ENCODE measurements at regions not wholly inside any gene's neighbourhood (a gene's known extent, or its start where the extent isn't known, plus 50 kb on each side); places are given as distances from the start of the nearest gene placed in this dataset.

- Histone ChIP-seq H3K79me2 (ENCODE audit: insufficient read depth, low read length) (no peaks in the 10 kb centered on the region), H3K4me3 (replicated peaks in 1 of 2; ENCODE audit: low read depth in 1 of 2, low read length in 2 of 2) (no peak overlapping the region), H3K4me1 (ENCODE audit: control insufficient read depth in 1 of 2, insufficient read depth in 2 of 2, low read length in 2 of 2) (no peaks in the 10 kb centered on the region), H3K36me3 (ENCODE audit: control insufficient read depth in 1 of 2, insufficient read depth in 2 of 2, low read length in 2 of 2) (no peaks in the 10 kb centered on the region), H3K4me2 (ENCODE audit: low read length) (no peak overlapping the region), H3K9me2 (ENCODE audit: insufficient read depth) (no peaks in the 10 kb centered on the region), H3K27me3 (ENCODE audit: insufficient read depth, low read length) (peaks cover 24% of the 10 kb centered on the region), H4K20me1 (ENCODE audit: insufficient read depth) (no peaks in the 10 kb centered on the region), H3K27ac (ENCODE audit: low read depth, low read length) (no peak overlapping the region), H2AFZ (ENCODE audit: low read depth, low read length, poor library complexity, severe bottlenecking) (no peak overlapping the region), H3K9me3 (ENCODE audit: control insufficient read depth in 1 of 2, insufficient read depth in 1 of 2, low read depth in 1 of 2, low read length in 2 of 2) (no peaks in the 10 kb centered on the region), H3K9ac (ENCODE audit: low read length) (no peak overlapping the region)
- ChIA-PET POLR2A (no interaction called here), CTCF (no interaction called here), RAD21 (ENCODE audit: low non-redundant PET in 1 of 2, low total read pairs in 2 of 2, uncharacterized antibody in 2 of 2, unreplicated experiment in 2 of 2) (no interaction called here)
- DNase-seq (ENCODE audit: low read depth, low spot score): no peak
- ATAC-seq: no peak
- TF ChIP-seq ZFX (IDR thresholded peaks at IDR 0.05): no peak
- no peak for TF ChIP-seq MAX (IDR thresholded peaks at IDR 0.05)
- no peak for TF ChIP-seq SIN3A (IDR thresholded peaks at IDR 0.05; ENCODE audit: low read depth)
- TF ChIP-seq ELF1 (IDR thresholded peaks at IDR 0.05; ENCODE audit: borderline replicate concordance, low read depth): no peak
- no peak for TF ChIP-seq EZH2 (IDR thresholded peaks at IDR 0.05)
- TF ChIP-seq SRF (IDR thresholded peaks at IDR 0.05; ENCODE audit: low read depth): no peak
- TF ChIP-seq FOSL1 (IDR thresholded peaks at IDR 0.05; ENCODE audit: low read depth): no peak
- no TSS peak for BruUV-seq (replicated peaks)
- intact Hi-C loops (cut with micrococcal nuclease): no loop called here
Measured at GRCh38 chr1:38487396-38487795, 372.2 kb downstream of the RRAGC start.

- RAD21 ChIA-PET (ENCODE audit: low non-redundant PET in 1 of 2, low total read pairs in 2 of 2, uncharacterized antibody in 2 of 2, unreplicated experiment in 2 of 2): no interaction called here
- no peak overlapping the region for H2AFZ ChIP-seq (ENCODE audit: low read depth, low read length, poor library complexity, severe bottlenecking)
Measured at GRCh38 chr1:38486085-38486484, 373.5 kb downstream of the RRAGC start.

More at GRCh38 chr1:38486085-38486484, 373.5 kb downstream of the RRAGC start:
- H3K79me2 ChIP-seq (ENCODE audit: insufficient read depth, low read length): no peaks in the 10 kb centered on the region
- no peak for DNase-seq (ENCODE audit: low read depth, low spot score)
- peaks cover 24% of the 10 kb centered on the region for H3K27me3 ChIP-seq (ENCODE audit: insufficient read depth, low read length)
- ChIA-PET POLR2A (no interaction called here), CTCF (no interaction called here)
- no peaks in the 10 kb centered on the region for H3K9me3 ChIP-seq (ENCODE audit: control insufficient read depth in 1 of 2, insufficient read depth in 1 of 2, low read depth in 1 of 2, low read length in 2 of 2)
- intact Hi-C loops (cut with micrococcal nuclease): no loop called here
- H3K4me3 ChIP-seq (replicated peaks in 1 of 2; ENCODE audit: low read depth in 1 of 2, low read length in 2 of 2): no peak overlapping the region
- BruUV-seq (replicated peaks): no TSS peak
- H3K4me2 ChIP-seq (ENCODE audit: low read length): no peak overlapping the region
- no peaks in the 10 kb centered on the region for H3K9me2 ChIP-seq (ENCODE audit: insufficient read depth)
- no peak overlapping the region for H3K27ac ChIP-seq (ENCODE audit: low read depth, low read length)
- ATAC-seq: no peak
- no peak for TF ChIP-seq EZH2phosphoT487 (IDR thresholded peaks at IDR 0.05; ENCODE audit: borderline replicate concordance)
- TF ChIP-seq EGR1 (IDR thresholded peaks at IDR 0.05; ENCODE audit: low read depth): no peak
- no peak for TF ChIP-seq ATF3 (IDR thresholded peaks at IDR 0.05)
- TF ChIP-seq SIN3A (IDR thresholded peaks at IDR 0.05; ENCODE audit: low read depth): no peak
- TF ChIP-seq REST (IDR thresholded peaks at IDR 0.05; ENCODE audit: low read depth): no peak
- TF ChIP-seq JUND (IDR thresholded peaks at IDR 0.05): no peak
- TF ChIP-seq CBX3 (IDR thresholded peaks at IDR 0.05; ENCODE audit: low read depth): no peak
- TF ChIP-seq RAD21 (IDR thresholded peaks at IDR 0.05; ENCODE audit: low read depth): no peak
- TF ChIP-seq MAX (IDR thresholded peaks at IDR 0.05): no peak
- no peaks in the 10 kb centered on the region for H3K4me1 ChIP-seq (ENCODE audit: control insufficient read depth in 1 of 2, insufficient read depth in 2 of 2, low read length in 2 of 2)
- no peak overlapping the region for H3K9ac ChIP-seq (ENCODE audit: low read length)
- no peaks in the 10 kb centered on the region for H4K20me1 ChIP-seq (ENCODE audit: insufficient read depth)
- no peaks in the 10 kb centered on the region for H3K36me3 ChIP-seq (ENCODE audit: control insufficient read depth in 1 of 2, insufficient read depth in 2 of 2, low read length in 2 of 2)
